ENCODE measurements at regions not wholly inside any gene's neighbourhood (a gene's known extent, or its start where the extent isn't known, plus 50 kb on each side); places are given as distances from the start of the nearest gene placed in this dataset.

DNA sequence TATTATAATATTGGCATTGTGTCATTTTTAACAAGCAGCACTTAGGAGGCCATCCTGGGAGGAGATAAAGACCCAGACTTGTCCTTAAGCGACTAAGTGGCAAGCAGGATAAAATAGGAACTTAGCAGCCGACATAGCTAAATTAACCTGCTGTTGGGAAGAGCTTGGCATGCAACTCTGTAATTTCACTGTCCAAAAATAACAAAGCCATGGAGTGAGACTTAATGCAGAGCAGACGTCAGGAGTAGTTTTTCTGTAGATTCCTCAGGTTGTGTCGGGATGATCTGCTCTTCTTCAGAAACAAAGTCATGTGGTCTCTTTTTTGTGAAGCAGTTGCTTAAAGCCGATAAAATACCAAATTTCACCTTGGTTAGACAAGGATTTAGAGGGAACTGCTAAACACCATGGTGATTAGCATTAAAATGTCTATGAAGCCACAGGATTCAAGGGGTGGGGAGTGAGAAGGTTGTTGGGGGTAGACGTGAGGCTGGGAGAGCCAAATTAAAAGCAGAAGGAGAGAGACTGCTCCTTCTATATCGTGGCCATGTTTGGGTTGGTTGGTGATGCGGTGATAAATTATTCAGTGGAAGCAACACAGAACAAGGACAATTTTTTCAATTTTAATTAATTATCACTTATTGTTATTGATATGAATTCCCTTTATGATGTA, 303.0 kb downstream of the CSNK1G3 start:
- H3K14ac ChIP-seq (ENCODE audit: insufficient read depth, low read length) = no peak overlapping the region
- H3T11ph ChIP-seq (ENCODE audit: low read length) = no peak overlapping the region
- peak overlapping the region; percentile 4 to 32; a peak in 2 of 5 replicates for H3K4me3 Mint-ChIP-seq
- no peak overlapping the region for H3K23ac ChIP-seq (ENCODE audit: insufficient read length, low read depth, low read length)
- no peaks in the 10 kb centered on the region for H3K36me3 Mint-ChIP-seq (ENCODE audit: insufficient read depth in 1 of 3, low read depth in 3 of 3)
- no peak overlapping the region for H4K5ac ChIP-seq (ENCODE audit: insufficient read length, low read depth, low read length)
- H3K23me2 ChIP-seq (ENCODE audit: insufficient read length, low read depth, low read length, poor library complexity, severe bottlenecking) = no peaks in the 10 kb centered on the region
- H3K4me1 ChIP-seq (ENCODE audit: insufficient read depth, low read length) = peaks cover 14% of the 10 kb centered on the region; the same call in 1 of the 2 replicates
- no peak overlapping the region for H3K18ac ChIP-seq (ENCODE audit: insufficient read length, low read depth, low read length)
- no peaks in the 10 kb centered on the region for H3K9me3 Mint-ChIP-seq
- no peak overlapping the region for H2BK5ac ChIP-seq (ENCODE audit: insufficient read length, low read length)
- H2BK12ac ChIP-seq (ENCODE audit: insufficient read length, low read depth, low read length) = no peak overlapping the region
- WGBS (ENCODE audit: extremely low coverage, insufficient read length, low lambda C conversion rate) = no CpG with 5 or more reads among the region's 8 CpGs
- no peaks in the 10 kb centered on the region for H3K9me3 ChIP-seq (ENCODE audit: control insufficient read depth, low read depth, low read length)
- no peak overlapping the region for H3K4ac ChIP-seq (ENCODE audit: low read depth, low read length)
- no peak overlapping the region for H2BK120ac ChIP-seq (ENCODE audit: low read depth, low read length, poor library complexity, severe bottlenecking)
- H3K56ac ChIP-seq (ENCODE audit: insufficient read length, low read depth, low read length) = no peak overlapping the region
- no peak overlapping the region for H2BK20ac ChIP-seq (ENCODE audit: low read depth, low read length, poor library complexity, severe bottlenecking)
- no peaks in the 10 kb centered on the region for H3K27me3 ChIP-seq (ENCODE audit: insufficient read depth, low read length)
- H3K4me2 ChIP-seq (ENCODE audit: insufficient read depth, insufficient read length, low read length) = no peak overlapping the region
- no peak overlapping the region for H2BK15ac ChIP-seq (ENCODE audit: low read depth, low read length)
- H3K79me2 ChIP-seq (ENCODE audit: insufficient read depth, low read length) = no peaks in the 10 kb centered on the region
- no peak overlapping the region for H2AFZ ChIP-seq (ENCODE audit: low read length)
- H3K27ac Mint-ChIP-seq = peak overlapping the region; percentile 73 to 99 (median 94)
- no peaks in the 10 kb centered on the region for H3K27me3 Mint-ChIP-seq (ENCODE audit: low read depth)
- H4K20me1 ChIP-seq (ENCODE audit: control insufficient read depth, insufficient read depth, insufficient read length) = no peaks in the 10 kb centered on the region
- no peak for DNase-seq
- no peak overlapping the region for H2AK5ac ChIP-seq (ENCODE audit: insufficient read length, low read length)
- no peak overlapping the region for H4K8ac ChIP-seq (replicated peaks; ENCODE audit: insufficient read length, low read depth, low read length)
- H3K27ac ChIP-seq (ENCODE audit: insufficient read length, low read depth, low read length) = no peak overlapping the region
- H4K91ac ChIP-seq (ENCODE audit: insufficient read length, low read depth, low read length) = no peak overlapping the region
- H3K79me1 ChIP-seq (ENCODE audit: insufficient read depth, low read depth, low read length, poor library complexity, severe bottlenecking) = no peaks in the 10 kb centered on the region
- no peak overlapping the region for H3K9ac ChIP-seq (ENCODE audit: extremely low read depth, insufficient read length, low read length)
- no peak for TF ChIP-seq CTCF (conservative IDR thresholded peaks at IDR 0.05)
- H3K4me1 Mint-ChIP-seq = peaks cover 59 to 61% of the 10 kb centered on the region in 2 experiments
